Glutamatergic neuron (in vitro differentiated cells): ENCODE measurements at regions not wholly inside any gene's neighbourhood (a gene's known extent, or its start where the extent isn't known, plus 50 kb on each side); places are given as distances from the start of the nearest gene placed in this dataset.

Source experiments
- DNase-seq: peaks from one replicate; pipeline ENCODE4 v3.0.0; 2022
- H3K27ac Mint-ChIP-seq: one replicate; pipeline ENCODE4 v1.8.0; 2020; ENCODE audit warnings: mild to moderate bottlenecking, mixed read lengths, inconsistent platforms; ENCODE audit not compliant: unreplicated experiment
- H3K27me3 Mint-ChIP-seq: one replicate; pipeline ENCODE4 v1.8.0; 2020; ENCODE audit warnings: mild to moderate bottlenecking, moderate library complexity, mixed read lengths, inconsistent platforms; ENCODE audit not compliant: unreplicated experiment
- H3K36me3 Mint-ChIP-seq: one replicate; pipeline ENCODE4 v1.8.0; 2020; ENCODE audit warnings: mild to moderate bottlenecking, mixed read lengths, inconsistent platforms; ENCODE audit not compliant: unreplicated experiment
- H3K4me1 Mint-ChIP-seq: one replicate; pipeline ENCODE4 v1.8.0; 2020; ENCODE audit warnings: mild to moderate bottlenecking, low read depth, mixed read lengths, inconsistent platforms; ENCODE audit not compliant: unreplicated experiment
- H3K4me3 Mint-ChIP-seq: one replicate; pipeline ENCODE4 v1.8.0; 2020; ENCODE audit warnings: mild to moderate bottlenecking, mixed read lengths, inconsistent platforms; ENCODE audit not compliant: unreplicated experiment
- H3K9me3 Mint-ChIP-seq: one replicate; pipeline ENCODE4 v1.8.0; 2020; ENCODE audit warnings: mild to moderate bottlenecking, moderate library complexity, mixed read lengths, inconsistent platforms; ENCODE audit not compliant: unreplicated experiment
- TF ChIP-seq, protein P1 (sequence below): fragments of 200-600 bp; sonication (generic); IDR thresholded peaks from one replicate; pipeline ENCODE4 v1.5.0; 2021; ENCODE audit not compliant: partially characterized antibody, unreplicated experiment

DNA sequence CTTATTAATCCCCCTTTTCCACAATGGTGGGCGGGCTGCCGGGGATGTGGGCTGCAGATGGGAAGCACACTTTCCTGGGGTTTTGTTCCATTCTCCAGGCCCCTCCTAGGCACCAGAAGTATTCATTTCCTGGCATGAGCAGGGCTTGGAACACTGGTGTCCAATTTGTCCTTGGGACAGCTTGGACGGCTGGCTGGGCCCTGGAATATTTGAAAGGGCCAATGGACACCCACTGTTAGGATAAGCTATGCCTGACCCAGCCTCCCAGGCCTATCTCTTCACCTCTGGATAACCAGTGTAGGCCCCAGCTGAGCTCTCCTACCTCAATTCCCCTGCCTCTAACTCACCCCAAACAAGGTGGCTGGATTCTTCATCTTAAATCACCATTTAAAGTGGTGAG, 354.9 kb downstream of the PTEN start:
- no peaks in the 10 kb centered on the region for H3K27me3 Mint-ChIP-seq
- H3K4me3 Mint-ChIP-seq = no peak overlapping the region
- H3K27ac Mint-ChIP-seq = no peak overlapping the region
- no peaks in the 10 kb centered on the region for H3K36me3 Mint-ChIP-seq
- DNase-seq = no peak
- TF ChIP-seq, protein P1, sequence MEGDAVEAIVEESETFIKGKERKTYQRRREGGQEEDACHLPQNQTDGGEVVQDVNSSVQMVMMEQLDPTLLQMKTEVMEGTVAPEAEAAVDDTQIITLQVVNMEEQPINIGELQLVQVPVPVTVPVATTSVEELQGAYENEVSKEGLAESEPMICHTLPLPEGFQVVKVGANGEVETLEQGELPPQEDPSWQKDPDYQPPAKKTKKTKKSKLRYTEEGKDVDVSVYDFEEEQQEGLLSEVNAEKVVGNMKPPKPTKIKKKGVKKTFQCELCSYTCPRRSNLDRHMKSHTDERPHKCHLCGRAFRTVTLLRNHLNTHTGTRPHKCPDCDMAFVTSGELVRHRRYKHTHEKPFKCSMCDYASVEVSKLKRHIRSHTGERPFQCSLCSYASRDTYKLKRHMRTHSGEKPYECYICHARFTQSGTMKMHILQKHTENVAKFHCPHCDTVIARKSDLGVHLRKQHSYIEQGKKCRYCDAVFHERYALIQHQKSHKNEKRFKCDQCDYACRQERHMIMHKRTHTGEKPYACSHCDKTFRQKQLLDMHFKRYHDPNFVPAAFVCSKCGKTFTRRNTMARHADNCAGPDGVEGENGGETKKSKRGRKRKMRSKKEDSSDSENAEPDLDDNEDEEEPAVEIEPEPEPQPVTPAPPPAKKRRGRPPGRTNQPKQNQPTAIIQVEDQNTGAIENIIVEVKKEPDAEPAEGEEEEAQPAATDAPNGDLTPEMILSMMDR = no peak
- H3K4me1 Mint-ChIP-seq = peaks cover 11% of the 10 kb centered on the region
- no peaks in the 10 kb centered on the region for H3K9me3 Mint-ChIP-seq

DNA sequence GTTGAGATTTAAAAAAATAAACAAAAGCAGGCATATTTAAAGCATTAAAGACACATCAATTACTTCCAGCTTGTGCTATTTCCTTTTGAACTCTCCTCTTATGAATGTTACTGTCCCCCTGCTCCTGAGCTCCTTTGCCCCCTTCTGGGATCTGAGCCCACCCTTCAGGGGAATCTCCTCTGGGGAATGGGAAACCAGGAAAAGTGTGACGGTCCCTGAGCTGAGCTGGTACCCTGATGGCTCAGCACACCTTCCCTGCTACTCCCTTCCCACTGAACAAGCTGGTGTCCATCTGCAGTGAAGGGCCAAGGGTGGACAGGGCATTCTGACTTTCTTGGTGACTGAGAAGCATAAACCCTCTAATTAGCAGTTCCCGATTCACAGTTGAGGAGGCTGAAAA, 356.3 kb downstream of the PTEN start:
- no peaks in the 10 kb centered on the region for H3K9me3 Mint-ChIP-seq
- H3K27ac Mint-ChIP-seq = no peak overlapping the region
- no peak for DNase-seq
- TF ChIP-seq, protein P1 = no peak
- peaks cover 11% of the 10 kb centered on the region for H3K4me1 Mint-ChIP-seq
- no peaks in the 10 kb centered on the region for H3K36me3 Mint-ChIP-seq
- no peaks in the 10 kb centered on the region for H3K27me3 Mint-ChIP-seq
- H3K4me3 Mint-ChIP-seq = no peak overlapping the region

DNA sequence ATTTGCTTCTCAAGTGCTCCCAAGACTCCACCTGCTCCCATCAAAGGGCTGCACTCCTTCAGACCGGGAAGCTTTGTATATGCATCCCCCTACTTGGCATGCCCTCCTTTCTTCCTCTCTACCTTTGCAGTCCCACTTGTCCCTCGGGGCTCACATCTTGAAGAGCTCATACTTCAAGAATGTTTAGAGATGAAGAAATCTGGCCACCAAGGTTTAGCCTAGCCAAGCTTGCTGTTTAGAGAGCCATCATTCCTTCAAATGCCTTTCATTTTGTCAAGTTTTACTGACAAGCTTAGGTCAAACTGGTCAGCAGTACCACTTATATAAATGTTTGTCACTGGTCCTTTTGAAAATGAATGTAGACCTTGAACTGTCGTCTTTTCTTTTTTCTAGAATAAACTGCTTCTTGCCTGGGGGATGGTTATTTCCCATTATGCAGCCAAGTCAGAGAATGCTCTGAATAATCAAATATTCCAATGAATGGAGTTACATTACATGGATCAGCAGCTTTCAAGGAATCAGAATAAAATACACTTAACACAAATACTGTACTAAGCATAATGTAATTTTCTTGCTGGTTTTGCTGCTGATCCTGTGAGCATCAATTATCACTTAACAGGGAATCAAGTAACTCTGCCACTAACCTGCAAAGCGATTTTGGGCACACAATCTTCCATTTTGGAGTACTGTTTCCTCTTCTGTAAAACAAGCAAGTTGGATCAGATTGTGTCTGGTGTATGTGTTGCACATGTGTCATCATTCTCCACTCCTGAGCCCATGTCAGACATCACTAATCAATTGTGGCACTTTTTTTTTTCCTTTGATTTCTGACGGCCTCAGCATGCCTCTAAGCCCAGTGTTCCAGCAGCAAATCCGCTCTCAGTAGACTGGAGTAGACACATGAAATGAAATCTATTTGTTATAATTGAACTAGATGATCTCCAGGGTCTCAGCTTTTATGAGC, 357.9 kb downstream of the PTEN start:
- peaks cover 13% of the 10 kb centered on the region for H3K4me1 Mint-ChIP-seq
- H3K27ac Mint-ChIP-seq = no peak overlapping the region
- no peaks in the 10 kb centered on the region for H3K36me3 Mint-ChIP-seq
- H3K9me3 Mint-ChIP-seq = no peaks in the 10 kb centered on the region
- H3K4me3 Mint-ChIP-seq = no peak overlapping the region
- TF ChIP-seq, protein P1 = no peak
- no peak for DNase-seq
- no peaks in the 10 kb centered on the region for H3K27me3 Mint-ChIP-seq

DNA sequence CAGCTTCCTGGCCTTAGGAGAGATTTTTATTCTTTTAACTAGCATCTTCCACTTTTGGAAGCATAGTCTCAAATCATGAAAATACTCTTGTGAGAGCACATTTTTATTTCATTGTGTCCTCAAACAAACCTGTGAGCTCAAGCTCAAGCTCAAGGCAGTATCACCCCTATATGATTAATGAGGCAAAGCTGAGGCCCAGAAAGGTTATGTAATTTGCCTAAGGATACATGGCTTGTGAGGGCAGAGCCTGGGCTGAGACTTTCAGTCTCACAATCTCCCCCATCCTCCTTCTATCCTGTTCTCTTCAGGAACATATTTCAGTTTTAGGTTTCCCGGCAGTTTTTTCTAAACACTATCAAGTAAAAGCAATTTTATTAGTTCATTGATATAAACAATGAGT, 359.5 kb downstream of the PTEN start:
- Mint-ChIP-seq H3K4me1 (peaks cover 23% of the 10 kb centered on the region), H3K9me3 (peaks cover 2% of the 10 kb centered on the region), H3K27ac (peak overlapping the region; percentile 71), H3K4me3 (no peak overlapping the region), H3K36me3 (no peaks in the 10 kb centered on the region), H3K27me3 (no peaks in the 10 kb centered on the region)
- DNase-seq = no peak
- TF ChIP-seq, protein P1 = no peak
